Gastrocnemius medialis (tissue), 4 donors: ENCODE measurements at regions not wholly inside any gene's neighbourhood (a gene's known extent, or its start where the extent isn't known, plus 50 kb on each side); places are given as distances from the start of the nearest gene placed in this dataset.

Source experiments
- CTCF ChIP-seq, 5 experiments: fragments of 450-650 bp in 3 of 5; fragments of 200-600 bp in 2 of 5; sonication (generic) in 2 of 5; IDR thresholded peaks in 4 of 5; conservative IDR thresholded peaks in 1 of 5; 1 replicate in 4 of 5; 2 replicates in 1 of 5; pipeline ENCODE4 v1.5.1; 2016 to 2019; ENCODE audit warnings: antibody characterized with exemption in 5 of 5, mild to moderate bottlenecking in 3 of 5, moderate library complexity in 3 of 5
- POLR2A ChIP-seq, 2 donors: fragments of 450-650 bp; IDR thresholded peaks; one replicate each; pipeline ENCODE4 v1.6.1; 2017; ENCODE audit warnings: antibody characterized with exemption in 2 of 2, mild to moderate bottlenecking in 2 of 2, moderate library complexity in 2 of 2

- TF ChIP-seq POLR2A (IDR thresholded peaks at IDR 0.05) (no peak), CTCF (IDR thresholded peaks at IDR 0.05 in 4 of 5, conservative IDR thresholded peaks at IDR 0.05 in 1 of 5) (no peak)
Measured at GRCh38 chr15:46411900-46412299, 777.1 kb downstream of the SQOR start.
